H1 (cell line): ENCODE measurements at regions not wholly inside any gene's neighbourhood (a gene's known extent, or its start where the extent isn't known, plus 50 kb on each side); places are given as distances from the start of the nearest gene placed in this dataset.

Experiments used
- CTCF ChIA-PET: fragments of 300-600 bp; sonication (Branson Sonifier 250); formaldehyde crosslinking; loops from one replicate; lab custom pipeline; 2021; ENCODE audit not compliant: partially characterized antibody; lab: Charles Lee
- POLR2A ChIA-PET: fragments of 300-600 bp; sonication (Branson Sonifier 250); formaldehyde crosslinking; loops from one replicate; lab custom pipeline; 2021; ENCODE audit warnings: inconsistent platforms; ENCODE audit not compliant: partially characterized antibody; lab: Charles Lee
- DNase-seq, 2 experiments: peaks; one replicate each; pipeline versions ENCODE4 v3.0.0 to v3.0.0-alpha.2; 2010 to 2022; ENCODE audit warnings: low spot score in 2 of 2, low read depth in 1 of 2, mixed read lengths in 1 of 2
- FAIRE-seq: peaks from 2 replicates; lab custom pipeline; 2011; peaks lifted over from hg19 to GRCh38; lab: Jason Lieb, UNC
- H2AFZ ChIP-seq: 2 replicates; pipeline ENCODE4 v1.8.1; 2012; ENCODE audit warnings: low read length, inconsistent platforms
- H2AK5ac ChIP-seq: 2 replicates; pipeline ENCODE4 v1.6.1; 2013; ENCODE audit warnings: low read depth, low read length
- H2BK120ac ChIP-seq: replicated peaks from 2 replicates; pipeline ENCODE3; 2013; ENCODE audit warnings: low read depth, low read length, inconsistent platforms
- H2BK12ac ChIP-seq: 2 replicates; pipeline ENCODE4 v1.6.1; 2013; ENCODE audit warnings: low read depth, low read length
- H2BK15ac ChIP-seq: 2 replicates; pipeline ENCODE4 v1.6.1; 2013; ENCODE audit warnings: low read length
- H2BK20ac ChIP-seq: 2 replicates; pipeline ENCODE4 v1.6.1; 2013; ENCODE audit warnings: low read length
- H2BK5ac ChIP-seq: 2 replicates; pipeline ENCODE4 v1.6.1; 2013; ENCODE audit warnings: low read depth, low read length
- H3K14ac ChIP-seq: 2 replicates; pipeline ENCODE4 v1.6.1; 2013; ENCODE audit warnings: inconsistent platforms; ENCODE audit not compliant: insufficient read length
- H3K18ac ChIP-seq: 2 replicates; pipeline ENCODE4 v1.6.1; 2013; ENCODE audit warnings: low read length; ENCODE audit errors: extremely low read depth
- H3K23ac ChIP-seq: 2 replicates; pipeline ENCODE4 v1.6.1; 2013; ENCODE audit warnings: inconsistent platforms; ENCODE audit not compliant: insufficient read length
- H3K23me2 ChIP-seq: 2 replicates; pipeline ENCODE4 v1.6.1; 2013; ENCODE audit warnings: low read depth, low read length
- H3K27ac ChIP-seq: 2 replicates; pipeline ENCODE4 v1.6.1; 2011; ENCODE audit warnings: low read depth, low read length, inconsistent platforms
- H3K27me3 ChIP-seq, 4 experiments: replicated peaks in 1 of 4; 1 replicate in 1 of 4; 2 replicates in 3 of 4; pipeline versions ENCODE4 v1.6.1 to v1.8.1; 2011 to 2013; ENCODE audit warnings: low read length in 3 of 4, mild to moderate bottlenecking in 3 of 4, inconsistent platforms in 2 of 4, mixed read lengths in 2 of 4, moderate library complexity in 1 of 4; ENCODE audit not compliant: control insufficient read depth in 3 of 4, insufficient read depth in 3 of 4; ENCODE audit errors: extremely low read depth in 1 of 4
- H3K36me3 ChIP-seq, 4 experiments: 2 replicates each; pipeline versions ENCODE4 v1.6.1 to v1.8.1; 2011 to 2013; ENCODE audit warnings: mild to moderate bottlenecking in 4 of 4, low read length in 3 of 4, moderate library complexity in 2 of 4, control low read depth in 1 of 4, inconsistent platforms in 1 of 4; ENCODE audit not compliant: insufficient read depth in 4 of 4, control insufficient read depth in 2 of 4
- H3K4ac ChIP-seq: replicated peaks from 2 replicates; pipeline ENCODE3; 2013; ENCODE audit warnings: low read length, low read depth, mixed read lengths, inconsistent platforms; ENCODE audit not compliant: insufficient read length
- H3K4me1 ChIP-seq, 4 experiments: replicated peaks in 1 of 4; 1 replicate in 1 of 4; 2 replicates in 3 of 4; pipeline versions ENCODE4 v1.6.1 to v1.8.1; 2011 to 2013; ENCODE audit warnings: low read length in 3 of 4, inconsistent platforms in 2 of 4, mixed read lengths in 1 of 4; ENCODE audit not compliant: insufficient read depth in 4 of 4, control insufficient read depth in 3 of 4
- H3K4me2 ChIP-seq, 2 experiments: 2 replicates each; pipeline versions ENCODE4 v1.6.1 to v1.8.1; 2011 to 2013; ENCODE audit warnings: low read depth in 2 of 2, low read length in 2 of 2, control low read depth in 1 of 2, inconsistent platforms in 1 of 2, mild to moderate bottlenecking in 1 of 2; ENCODE audit not compliant: insufficient read depth in 1 of 2
- H3K4me3 ChIP-seq, 4 experiments: fragments of 200-600, 300-600 bp in 1 of 4; sonication (generic), shearing (Covaris generic), sonication (Bioruptor Twin) in 1 of 4; 2 replicates each; pipeline versions ENCODE4 v1.5.1 to v1.8.1; 2011 to 2016; ENCODE audit warnings: low read length in 4 of 4, low read depth in 3 of 4, control low read depth in 2 of 4, inconsistent platforms in 2 of 4, mild to moderate bottlenecking in 2 of 4, mixed read lengths in 1 of 4, moderate library complexity in 1 of 4; ENCODE audit not compliant: insufficient read depth in 2 of 4; ENCODE audit errors: extremely low read depth in 1 of 4
- H3K56ac ChIP-seq: replicated peaks from 2 replicates; pipeline ENCODE3; 2013; ENCODE audit warnings: low read depth, mild to moderate bottlenecking, mixed read lengths, low read length, inconsistent platforms; ENCODE audit not compliant: insufficient read length
- H3K79me1 ChIP-seq: 2 replicates; pipeline ENCODE4 v1.6.1; 2013; ENCODE audit warnings: low read depth, low read length, control low read depth
- H3K79me2 ChIP-seq, 2 experiments: 2 replicates each; pipeline versions ENCODE4 v1.6.1 to v1.8.1; 2012 to 2013; ENCODE audit warnings: low read length in 2 of 2, mild to moderate bottlenecking in 2 of 2, inconsistent platforms in 1 of 2; ENCODE audit not compliant: insufficient read depth in 2 of 2, control insufficient read depth in 1 of 2
- H3K9ac ChIP-seq, 4 experiments: replicated peaks in 1 of 4; 1 replicate in 1 of 4; 2 replicates in 3 of 4; pipeline versions ENCODE4 v1.6.1 to v1.8.1; 2011 to 2013; ENCODE audit warnings: low read depth in 3 of 4, low read length in 3 of 4, control low read depth in 2 of 4, mild to moderate bottlenecking in 2 of 4, moderate library complexity in 2 of 4, inconsistent platforms in 1 of 4; ENCODE audit errors: extremely low read depth in 1 of 4
- H3K9me3 ChIP-seq, 2 experiments: 2 replicates each; pipeline versions ENCODE4 v1.6.1 to v1.8.1; 2012 to 2013; ENCODE audit warnings: mild to moderate bottlenecking in 2 of 2, moderate library complexity in 2 of 2, control low read depth in 1 of 2, inconsistent platforms in 1 of 2, low read depth in 1 of 2, low read length in 1 of 2, mixed read lengths in 1 of 2; ENCODE audit not compliant: insufficient read depth in 2 of 2
- H4K20me1 ChIP-seq, 2 experiments: replicated peaks in 1 of 2; 2 replicates each; pipeline versions ENCODE3 to v1.8.1; 2011 to 2013; ENCODE audit warnings: inconsistent platforms in 2 of 2, low read length in 2 of 2, mild to moderate bottlenecking in 1 of 2; ENCODE audit not compliant: insufficient read depth in 2 of 2, control insufficient read depth in 1 of 2
- H4K5ac ChIP-seq: 2 replicates; pipeline ENCODE4 v1.6.1; 2013; ENCODE audit warnings: low read length, low read depth, mixed read lengths, inconsistent platforms; ENCODE audit not compliant: insufficient read length
- H4K8ac ChIP-seq: 2 replicates; pipeline ENCODE4 v1.8.0; 2013; ENCODE audit warnings: mild to moderate bottlenecking, moderate library complexity, low read length, inconsistent platforms; ENCODE audit not compliant: insufficient read depth; ENCODE audit errors: extremely low read depth
- H4K91ac ChIP-seq: replicated peaks from 2 replicates; pipeline ENCODE3; 2013; ENCODE audit warnings: low read length, mixed read lengths, inconsistent platforms; ENCODE audit not compliant: insufficient read length
- ASH2L ChIP-seq: fragments of 200-600, 300-600 bp; sonication (generic); IDR thresholded peaks from one replicate; pipeline ENCODE4 v1.7.1; 2017; ENCODE audit warnings: low read length
- CTBP2 ChIP-seq: IDR thresholded peaks from 2 replicates; pipeline ENCODE4 v1.7.0; 2011; ENCODE audit warnings: borderline replicate concordance, mild to moderate bottlenecking, moderate library complexity, mixed read lengths, low read length; ENCODE audit not compliant: insufficient read depth, insufficient read length
- FOSL1 ChIP-seq: IDR thresholded peaks from 2 replicates; pipeline ENCODE4 v1.6.1; 2011; ENCODE audit warnings: mild to moderate bottlenecking, low read depth, low read length, moderate library complexity; ENCODE audit not compliant: insufficient read depth
- HDAC6 ChIP-seq: IDR thresholded peaks from one replicate; pipeline ENCODE4 v1.7.1; 2012; ENCODE audit warnings: low read depth, mild to moderate bottlenecking, inconsistent platforms, low read length, moderate library complexity
- KDM5A ChIP-seq: fragments of 200-600 bp; IDR thresholded peaks from 2 replicates; pipeline ENCODE4 v1.7.1; 2012; ENCODE audit warnings: mild to moderate bottlenecking, low read length, inconsistent platforms, mixed read lengths
- PHF8 ChIP-seq: fragments of 200-600 bp; sonication (generic); conservative IDR thresholded peaks from 2 replicates; pipeline ENCODE4 v1.7.1; 2012; ENCODE audit warnings: low read depth, mild to moderate bottlenecking, inconsistent platforms, low read length, moderate library complexity
- POLR2A ChIP-seq, 2 experiments: IDR thresholded peaks; 1 replicate in 1 of 2; 2 replicates in 1 of 2; pipeline ENCODE4 v1.6.1; 2011; ENCODE audit warnings: low read depth in 2 of 2, low read length in 2 of 2, mild to moderate bottlenecking in 2 of 2; ENCODE audit errors: control extremely low read depth in 1 of 2
- RNF2 ChIP-seq: fragments of 200-900, 300-1000 bp; sonication (generic); IDR thresholded peaks from 2 replicates; pipeline ENCODE4 v1.7.1; 2016; ENCODE audit warnings: borderline replicate concordance, low read depth, mild to moderate bottlenecking, antibody characterized with exemption, low read length; ENCODE audit not compliant: poor library complexity, severe bottlenecking; ENCODE audit errors: missing control alignments
- SP1 ChIP-seq: IDR thresholded peaks from 2 replicates; pipeline ENCODE4 v1.6.1; 2011; ENCODE audit warnings: low read depth, low read length
- TEAD4 ChIP-seq: IDR thresholded peaks from 2 replicates; pipeline ENCODE4 v1.6.1; 2012; ENCODE audit warnings: low read depth, low read length, inconsistent platforms, mixed read lengths
- ZNF274 ChIP-seq: IDR thresholded peaks from 2 replicates; pipeline ENCODE4 v1.7.0; 2012; ENCODE audit warnings: low read length, borderline replicate concordance; ENCODE audit errors: extremely low read depth
- WGBS, 2 experiments: shearing (Covaris generic) in 1 of 2; methylation state at CpG; one replicate each; pipeline versions ENCODE4 v1.1.6 to v1.1.7; 2013 to 2015; ENCODE audit warnings: low lambda C conversion rate in 2 of 2, mixed read lengths in 2 of 2, inconsistent platforms in 1 of 2, low coverage in 1 of 2, missing lambda C conversion rate in 1 of 2; ENCODE audit not compliant: insufficient replicate concordance in 2 of 2, insufficient coverage in 1 of 2, insufficient read length in 1 of 2; ENCODE audit errors: extremely low coverage in 1 of 2, missing lambda C conversion rate in 1 of 2; 5-methylcytosine and 5-hydroxymethylcytosine counted together
- TF ChIP-seq, protein P1 (sequence below), 3 experiments: IDR thresholded peaks; 1 replicate in 2 of 3; 2 replicates in 1 of 3; pipeline versions ENCODE4 v1.5.1 to v1.6.1; 2011; ENCODE audit warnings: low read length in 3 of 3, mild to moderate bottlenecking in 3 of 3, inconsistent platforms in 2 of 3, low read depth in 1 of 3, moderate library complexity in 1 of 3; ENCODE audit not compliant: insufficient read depth in 1 of 3; ENCODE audit errors: control extremely low read depth in 1 of 3

DNA sequence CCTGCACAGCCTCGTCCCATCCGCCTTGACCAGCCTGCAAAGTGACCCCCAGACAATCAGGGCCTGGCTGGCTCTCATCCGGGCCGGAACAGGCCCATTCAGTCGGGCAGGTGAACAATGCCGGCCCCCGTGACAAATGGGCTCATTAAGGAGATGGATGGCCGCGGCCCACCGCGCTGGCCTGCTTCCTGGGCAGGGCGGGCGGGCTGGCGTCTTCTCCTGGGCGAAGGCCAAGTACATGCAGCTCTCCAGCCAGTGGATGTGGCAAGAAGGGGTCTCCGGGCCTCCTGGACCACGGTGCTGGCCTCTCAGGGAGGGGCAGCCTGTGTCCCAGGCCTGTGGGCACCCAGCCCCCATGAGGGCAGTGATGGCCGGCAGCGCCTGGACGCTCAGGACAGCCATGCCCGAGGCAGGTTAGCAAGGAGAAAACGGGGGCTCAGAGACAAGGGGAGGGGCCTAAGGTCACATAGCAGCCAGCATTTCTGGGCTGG, 1022.8 kb downstream of the BRD1 start:
- Histone ChIP-seq H3K23me2 (peaks cover 3% of the 10 kb centered on the region; the same call in 1 of the 2 replicates), H4K5ac (no peak overlapping the region), H2BK20ac (no peak overlapping the region), H3K36me3 (no peaks in the 10 kb centered on the region), H2AK5ac (no peak overlapping the region), H3K4me1 (no peaks in the 10 kb centered on the region), H3K23ac (no peak overlapping the region), H3K9ac (no peak overlapping the region), H3K27ac (no peak overlapping the region), H3K27me3 (no peaks in the 10 kb centered on the region), H3K18ac (no peak overlapping the region), H2AFZ (no peak overlapping the region), H3K79me2 (no peaks in the 10 kb centered on the region), H3K14ac (no peak overlapping the region), H3K79me1 (no peaks in the 10 kb centered on the region), H4K91ac (no peak overlapping the region), H3K4me3 (no peak overlapping the region), H4K20me1 (no peaks in the 10 kb centered on the region), H3K4ac (no peak overlapping the region), H2BK5ac (no peak overlapping the region), H2BK120ac (no peak overlapping the region), H2BK15ac (no peak overlapping the region), H3K56ac (no peak overlapping the region), H3K9me3 (no peaks in the 10 kb centered on the region), H2BK12ac (no peak overlapping the region; the same call in 1 of the 2 replicates), H4K8ac (peak overlapping the region; percentile 51; the same call in 1 of the 2 replicates), H3K4me2 (no peak overlapping the region)
- ChIA-PET POLR2A (no interaction called here), CTCF (no interaction called here)
- 92% methylated on average over 22 of the region's 22 CpGs; no CpG with 5 or more reads in 1 of the 2 experiments for WGBS, 2 experiments
- FAIRE-seq, result no peak
- no peak for DNase-seq
- TF ChIP-seq FOSL1, result no peak
- TF ChIP-seq, protein P1, sequence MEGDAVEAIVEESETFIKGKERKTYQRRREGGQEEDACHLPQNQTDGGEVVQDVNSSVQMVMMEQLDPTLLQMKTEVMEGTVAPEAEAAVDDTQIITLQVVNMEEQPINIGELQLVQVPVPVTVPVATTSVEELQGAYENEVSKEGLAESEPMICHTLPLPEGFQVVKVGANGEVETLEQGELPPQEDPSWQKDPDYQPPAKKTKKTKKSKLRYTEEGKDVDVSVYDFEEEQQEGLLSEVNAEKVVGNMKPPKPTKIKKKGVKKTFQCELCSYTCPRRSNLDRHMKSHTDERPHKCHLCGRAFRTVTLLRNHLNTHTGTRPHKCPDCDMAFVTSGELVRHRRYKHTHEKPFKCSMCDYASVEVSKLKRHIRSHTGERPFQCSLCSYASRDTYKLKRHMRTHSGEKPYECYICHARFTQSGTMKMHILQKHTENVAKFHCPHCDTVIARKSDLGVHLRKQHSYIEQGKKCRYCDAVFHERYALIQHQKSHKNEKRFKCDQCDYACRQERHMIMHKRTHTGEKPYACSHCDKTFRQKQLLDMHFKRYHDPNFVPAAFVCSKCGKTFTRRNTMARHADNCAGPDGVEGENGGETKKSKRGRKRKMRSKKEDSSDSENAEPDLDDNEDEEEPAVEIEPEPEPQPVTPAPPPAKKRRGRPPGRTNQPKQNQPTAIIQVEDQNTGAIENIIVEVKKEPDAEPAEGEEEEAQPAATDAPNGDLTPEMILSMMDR (IDR thresholded peaks at IDR 0.05; ENCODE audit: control extremely low read depth in 1 of 3, insufficient read depth in 1 of 3, low read depth in 1 of 3, low read length in 3 of 3), result no peak
- no peak for TF ChIP-seq PHF8
- TF ChIP-seq CTBP2, result no peak
- TF ChIP-seq POLR2A (IDR thresholded peaks at IDR 0.05; ENCODE audit: control extremely low read depth in 1 of 2, low read depth in 2 of 2, low read length in 2 of 2), result no peak
- TF ChIP-seq HDAC6, result no peak
- TF ChIP-seq RNF2, result no peak
- no peak for TF ChIP-seq TEAD4
- no peak for TF ChIP-seq SP1
- TF ChIP-seq ZNF274, result no peak
- no peak for TF ChIP-seq ASH2L
- no peak for TF ChIP-seq KDM5A
